Common myeloid progenitor, CD34-positive (primary cell): ENCODE measurements at regions not wholly inside any gene's neighbourhood (a gene's known extent, or its start where the extent isn't known, plus 50 kb on each side); places are given as distances from the start of the nearest gene placed in this dataset.
"Not testable (repeated sequence)": the region's sequence is repeated elsewhere in the genome, so short reads cannot be mapped to it uniquely, and the experiment has no call there.

Experiments
- CTCF ChIA-PET: fragments of 350-600 bp; sonication (Branson Sonifier 250); formaldehyde crosslinking; loops from one replicate; lab custom pipeline; 2021; ENCODE audit warnings: antibody characterized with exemption; lab: Charles Lee
- POLR2A ChIA-PET: fragments of 350-600 bp; sonication (Branson Sonifier 250); formaldehyde crosslinking; loops from one replicate; lab custom pipeline; 2021; ENCODE audit warnings: antibody characterized with exemption; lab: Charles Lee
- DNase-seq, 3 donors: peaks; one replicate each; pipeline versions ENCODE4 v3.0.0 to v3.0.0-alpha.2; 2013
- H3K27ac ChIP-seq, 2 experiments: 1 replicate in 1 of 2; 2 replicates in 1 of 2; pipeline ENCODE4 v1.7.0; 2013; ENCODE audit warnings: inconsistent platforms in 2 of 2, low read length in 2 of 2, mild to moderate bottlenecking in 2 of 2, low read depth in 1 of 2, moderate library complexity in 1 of 2; ENCODE audit not compliant: severe bottlenecking in 2 of 2, insufficient read depth in 1 of 2, poor library complexity in 1 of 2
- H3K27me3 ChIP-seq, 5 experiments: replicated peaks in 2 of 5; 1 replicate in 3 of 5; 2 replicates in 2 of 5; pipeline versions ENCODE4 v1.6.1 to v1.7.0; 2013; ENCODE audit warnings: low read length in 4 of 5, mild to moderate bottlenecking in 2 of 5, moderate library complexity in 2 of 5, inconsistent platforms in 1 of 5; ENCODE audit not compliant: insufficient read depth in 5 of 5, control insufficient read depth in 4 of 5
- H3K36me3 ChIP-seq, 4 experiments: 1 replicate in 2 of 4; 2 replicates in 2 of 4; pipeline versions ENCODE4 v1.6.1 to v1.7.0; 2013; ENCODE audit warnings: low read length in 3 of 4, control low read depth in 1 of 4, mild to moderate bottlenecking in 1 of 4; ENCODE audit not compliant: control insufficient read depth in 4 of 4, insufficient read depth in 4 of 4
- H3K4me1 ChIP-seq, 4 experiments: 1 replicate in 3 of 4; 2 replicates in 1 of 4; pipeline versions ENCODE4 v1.6.1 to v1.7.1; 2013; ENCODE audit warnings: low read length in 3 of 4, mild to moderate bottlenecking in 3 of 4, control low read depth in 1 of 4, inconsistent platforms in 1 of 4, moderate library complexity in 1 of 4; ENCODE audit not compliant: control insufficient read depth in 4 of 4, insufficient read depth in 4 of 4; ENCODE audit errors: control extremely low read depth in 1 of 4
- H3K4me3 ChIP-seq, 7 experiments: 1 replicate in 4 of 7; 2 replicates in 3 of 7; pipeline versions ENCODE4 v1.5.1 to v1.7.0; 2013; ENCODE audit warnings: mild to moderate bottlenecking in 7 of 7, low read length in 6 of 7, moderate library complexity in 6 of 7, inconsistent platforms in 2 of 7, low read depth in 2 of 7, control low read depth in 1 of 7; ENCODE audit not compliant: insufficient read depth in 4 of 7, control insufficient read depth in 1 of 7; ENCODE audit errors: extremely low read depth in 1 of 7
- H3K9me3 ChIP-seq, 5 experiments: 1 replicate in 4 of 5; 2 replicates in 1 of 5; pipeline versions ENCODE4 v1.6.1 to v1.7.1; 2013; ENCODE audit warnings: low read length in 4 of 5, mild to moderate bottlenecking in 2 of 5, inconsistent platforms in 1 of 5, low read depth in 1 of 5, moderate library complexity in 1 of 5; ENCODE audit not compliant: control insufficient read depth in 4 of 5, insufficient read depth in 2 of 5; ENCODE audit errors: control extremely low read depth in 1 of 5
- WGBS: methylation state at CpG from one replicate; pipeline ENCODE4 v1.1.5; 2013; ENCODE audit not compliant: insufficient coverage; 5-methylcytosine and 5-hydroxymethylcytosine counted together

GRCh38 chr1:29550119-29550841, 314.0 kb downstream of the PTPRU start:
- peaks cover 0 to 4% (median 0%) of the 10 kb centered on the region in 5 experiments for H3K9me3 ChIP-seq
- peaks cover 0 to 16% (median 9%) of the 10 kb centered on the region in 4 experiments for H3K4me1 ChIP-seq
- H3K36me3 ChIP-seq: no peaks in the 10 kb centered on the region
- ChIA-PET CTCF (no interaction called here), POLR2A (no interaction called here)
- no peak overlapping the region for H3K4me3 ChIP-seq
- WGBS: 76% methylated on average over 16 of the region's 19 CpGs
- peaks cover 0 to 3% (median 0%) of the 10 kb centered on the region in 5 experiments for H3K27me3 ChIP-seq
- no peak for DNase-seq
- no peak overlapping the region for H3K27ac ChIP-seq

DNA sequence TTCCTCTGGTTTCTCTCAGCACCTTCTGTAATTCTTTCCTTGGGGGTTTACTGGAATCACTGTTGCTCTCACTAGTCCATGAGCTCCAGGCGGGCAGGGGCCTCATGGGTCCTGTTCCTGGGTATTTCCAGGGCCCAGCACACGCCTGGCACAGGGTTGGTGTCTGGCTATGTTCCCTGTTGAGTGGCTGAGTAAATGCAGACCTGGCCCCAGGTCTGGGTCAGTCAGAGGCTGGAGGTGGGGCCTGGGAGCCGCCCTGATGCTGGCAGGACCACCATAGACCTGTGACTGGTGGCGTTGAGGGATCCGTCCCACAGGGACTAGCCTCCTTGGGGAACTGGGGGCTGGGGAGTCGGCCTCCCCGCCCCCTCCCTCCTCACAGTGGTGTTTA, 313.4 kb downstream of the PTPRU start:
- POLR2A ChIA-PET, H3K27me3 ChIP-seq, H3K4me3 ChIP-seq, H3K36me3 ChIP-seq, H3K27ac ChIP-seq, CTCF ChIA-PET, DNase-seq, H3K9me3 ChIP-seq: not testable (repeated sequence)
- WGBS: 81% methylated on average over 3 of the region's 7 CpGs
- peaks cover 0 to 10% (median 5%) of the 10 kb centered on the region in 4 experiments for H3K4me1 ChIP-seq

DNA sequence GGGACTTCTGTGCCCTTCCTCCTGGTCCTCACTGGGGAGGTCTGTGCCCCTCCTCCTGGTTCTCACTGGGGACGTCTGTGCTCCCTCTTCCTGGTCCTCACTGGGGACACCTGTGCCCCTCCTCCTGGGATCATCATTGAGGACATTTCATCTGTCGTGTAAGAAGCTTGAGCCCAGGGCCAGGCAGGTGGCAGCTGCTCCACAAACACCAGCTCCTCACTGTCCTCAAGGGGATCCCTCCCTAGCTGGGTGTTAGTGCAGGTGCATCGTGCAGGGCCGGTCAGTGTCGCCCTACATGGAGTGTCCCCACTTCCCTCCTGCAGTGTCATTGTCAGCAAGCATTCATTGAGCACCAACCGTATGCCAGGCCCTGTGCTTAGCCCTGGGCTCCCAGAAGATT, 312.7 kb downstream of the PTPRU start:
- no peaks in the 10 kb centered on the region for H3K36me3 ChIP-seq
- H3K27ac ChIP-seq: no peak overlapping the region
- peaks cover 0 to 3% (median 1%) of the 10 kb centered on the region in 4 experiments for H3K4me1 ChIP-seq
- 69% methylated on average over 2 of the region's 6 CpGs for WGBS
- ChIA-PET CTCF (no interaction called here), POLR2A (no interaction called here)
- H3K27me3 ChIP-seq: peaks cover 0 to 3% (median 0%) of the 10 kb centered on the region in 5 experiments
- H3K4me3 ChIP-seq: no peak overlapping the region
- H3K9me3 ChIP-seq: peaks cover 0 to 3% (median 0%) of the 10 kb centered on the region in 5 experiments
- DNase-seq: no peak

- 61% methylated on average over 3 of the region's 5 CpGs for WGBS
- Histone ChIP-seq H3K36me3 (no peaks in the 10 kb centered on the region), H3K4me3 (no peak overlapping the region), H3K27me3 (peaks cover 0 to 3% (median 0%) of the 10 kb centered on the region in 5 experiments), H3K4me1 (no peaks in the 10 kb centered on the region), H3K9me3 (no peaks in the 10 kb centered on the region), H3K27ac (no peak overlapping the region)
- CTCF ChIA-PET: no interaction called here
- DNase-seq: no peak
- POLR2A ChIA-PET: no interaction called here
Observed at GRCh38 chr1:29548091-29548490, 311.8 kb downstream of the PTPRU start.

GRCh38 chr1:29547300-29547699, 311.0 kb downstream of the PTPRU start:
- Histone ChIP-seq H3K36me3 (no peaks in the 10 kb centered on the region), H3K27me3 (peaks cover 0 to 3% (median 0%) of the 10 kb centered on the region in 5 experiments), H3K4me1 (no peaks in the 10 kb centered on the region), H3K4me3 (no peak overlapping the region), H3K9me3 (no peaks in the 10 kb centered on the region), H3K27ac (no peak overlapping the region)
- ChIA-PET CTCF (no interaction called here), POLR2A (no interaction called here)
- WGBS: 100% methylated on average over 3 of the region's 5 CpGs
- no peak for DNase-seq

- POLR2A ChIA-PET: no interaction called here
- Histone ChIP-seq H3K36me3 (no peaks in the 10 kb centered on the region), H3K9me3 (no peaks in the 10 kb centered on the region), H3K4me3 (no peak overlapping the region), H3K27me3 (peaks cover 0 to 3% (median 0%) of the 10 kb centered on the region in 5 experiments), H3K27ac (no peak overlapping the region), H3K4me1 (no peaks in the 10 kb centered on the region)
- WGBS: 80% methylated on average over 1 of the region's 3 CpGs
- CTCF ChIA-PET: no interaction called here
- DNase-seq: no peak
Observed at GRCh38 chr1:29546496-29546895, 310.2 kb downstream of the PTPRU start.

DNA sequence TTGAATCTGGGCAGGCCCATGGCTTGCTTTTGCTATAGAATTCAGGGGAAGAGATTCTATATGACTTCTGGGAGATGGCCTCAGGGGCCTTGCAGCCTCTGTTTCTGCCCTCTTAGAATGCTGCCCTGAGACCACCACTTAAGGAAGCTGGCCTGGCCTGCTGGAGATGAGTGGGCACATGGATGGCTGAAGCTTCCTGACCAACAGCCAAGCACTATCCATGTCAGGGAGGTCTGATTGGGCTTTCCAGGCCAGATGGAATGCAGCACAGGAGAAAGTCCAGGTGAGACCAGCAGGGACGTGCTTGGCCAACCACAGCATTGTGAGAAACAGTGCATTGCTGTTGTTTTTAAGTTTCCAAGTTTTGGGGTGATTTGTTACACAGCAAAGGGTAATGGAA, 308.1 kb downstream of the PTPRU start:
- ChIA-PET CTCF (no interaction called here), POLR2A (no interaction called here)
- no peaks in the 10 kb centered on the region for H3K27me3 ChIP-seq
- H3K36me3 ChIP-seq: no peaks in the 10 kb centered on the region
- H3K4me3 ChIP-seq: no peak overlapping the region
- DNase-seq: no peak
- no peaks in the 10 kb centered on the region for H3K9me3 ChIP-seq
- 100% methylated on average over 1 of the region's 1 CpG for WGBS
- H3K4me1 ChIP-seq: no peaks in the 10 kb centered on the region
- H3K27ac ChIP-seq: no peak overlapping the region
